IMR-90 (cell line): ENCODE measurements at regions not wholly inside any gene's neighbourhood (a gene's known extent, or its start where the extent isn't known, plus 50 kb on each side); places are given as distances from the start of the nearest gene placed in this dataset.

Experiments used
- BHLHE40 ChIP-seq: fragments of 150-350 bp; IDR thresholded peaks from 2 replicates; pipeline ENCODE4 v1.6.1; 2016; ENCODE audit warnings: mild to moderate bottlenecking, low read depth, low read length
- CEBPB ChIP-seq: IDR thresholded peaks from 2 replicates; pipeline ENCODE4 v1.6.1; 2012; ENCODE audit warnings: low read depth, low read length, improper control_type of control experiment
- CHD1 ChIP-seq: IDR thresholded peaks from 2 replicates; pipeline ENCODE4 v1.6.1; 2012; ENCODE audit warnings: low read depth, low read length, improper control_type of control experiment
- CTCF ChIP-seq: conservative IDR thresholded peaks from 2 replicates; pipeline ENCODE4 v1.5.1; 2012; ENCODE audit warnings: mild to moderate bottlenecking, low read depth, low read length, improper control_type of control experiment
- MXI1 ChIP-seq: IDR thresholded peaks from 2 replicates; pipeline ENCODE4 v1.6.1; 2012; ENCODE audit warnings: low read depth, mild to moderate bottlenecking, low read length, moderate library complexity, borderline replicate concordance
- POLR2A ChIP-seq: IDR thresholded peaks from 2 replicates; pipeline ENCODE4 v1.6.1; 2012; ENCODE audit warnings: mild to moderate bottlenecking, low read depth, low read length
- RAD21 ChIP-seq: IDR thresholded peaks from 2 replicates; pipeline ENCODE4 v1.6.1; 2012; ENCODE audit warnings: low read length, improper control_type of control experiment
- RCOR1 ChIP-seq: IDR thresholded peaks from 2 replicates; pipeline ENCODE4 v1.6.1; 2012; ENCODE audit warnings: mild to moderate bottlenecking, low read length, improper control_type of control experiment; ENCODE audit not compliant: insufficient replicate concordance
- RFX5 ChIP-seq: IDR thresholded peaks from 2 replicates; pipeline ENCODE4 v1.8.0; 2012; ENCODE audit warnings: low read depth, mild to moderate bottlenecking, low read length, moderate library complexity

GRCh38 chr6:121579478-121579877 is 144.0 kb downstream of the GJA1 start:
- TF ChIP-seq CHD1 (no peak), MXI1 (no peak), CTCF (no peak), POLR2A (no peak), BHLHE40 (no peak), RAD21 (no peak), CEBPB (no peak), RFX5 (no peak), RCOR1 (no peak)
